AG08395 (cell line): ENCODE measurements at regions not wholly inside any gene's neighbourhood (a gene's known extent, or its start where the extent isn't known, plus 50 kb on each side); places are given as distances from the start of the nearest gene placed in this dataset.
A peak's percentile ranks its signal among the peaks of the same experiment; 100 is the strongest.

Source experiments
- DNase-seq: peaks from one replicate; pipeline ENCODE4 v3.0.0; 2012; ENCODE audit warnings: mixed read lengths, low spot score

GRCh38 chr9:115733318-115734110 is 420.1 kb upstream of the PAPPA start:
- DNase-seq, result no peak

GRCh38 chr9:115739096-115739875 is 414.3 kb upstream of the PAPPA start:
- no peak for DNase-seq

GRCh38 chr9:115740986-115741385 is 412.6 kb upstream of the PAPPA start:
- DNase-seq, result no peak

- no peak for DNase-seq
Measured at GRCh38 chr9:115743709-115744605, 409.6 kb upstream of the PAPPA start.

DNA sequence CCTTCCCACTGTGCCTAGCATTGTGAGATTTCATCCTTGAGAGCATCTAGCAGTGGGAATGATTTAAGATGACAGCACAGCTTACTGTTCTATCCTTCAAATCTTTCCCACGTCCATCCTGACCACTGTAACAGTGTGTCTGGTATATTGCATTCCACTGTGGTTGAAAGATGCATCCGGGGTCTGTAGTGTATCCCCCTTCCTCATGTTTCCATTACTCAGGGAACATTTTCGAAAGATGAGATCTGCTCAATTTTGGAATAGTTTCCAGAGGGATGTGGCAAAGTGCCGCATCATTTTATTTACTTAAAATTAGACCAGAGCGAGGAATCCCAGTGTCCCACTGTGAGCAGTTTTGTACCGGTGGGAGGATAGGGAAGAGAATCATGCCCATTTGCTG is 407.1 kb upstream of the PAPPA start:
- no peak for DNase-seq

GRCh38 chr9:115747731-115748130 is 405.9 kb upstream of the PAPPA start:
- DNase-seq, result no peak

DNA sequence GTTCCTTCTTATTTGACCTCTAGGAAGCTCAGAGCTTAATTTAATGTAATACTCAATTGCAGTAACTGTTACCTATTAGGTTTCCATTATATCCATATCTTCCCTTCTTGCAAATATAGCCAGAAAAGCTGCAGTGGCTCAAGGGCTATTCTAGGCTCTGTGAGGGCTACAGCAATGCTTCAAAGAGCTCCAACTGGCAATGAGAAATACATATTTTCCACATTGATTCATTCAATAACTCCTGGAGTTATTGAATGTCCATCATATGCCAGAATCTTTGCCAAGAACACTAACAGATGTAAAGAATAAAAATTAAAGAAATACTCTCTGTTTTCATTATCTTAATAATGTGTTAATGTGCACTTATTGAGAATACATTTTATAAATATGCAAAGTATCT is 396.9 kb upstream of the PAPPA start:
- DNase-seq, result no peak

DNA sequence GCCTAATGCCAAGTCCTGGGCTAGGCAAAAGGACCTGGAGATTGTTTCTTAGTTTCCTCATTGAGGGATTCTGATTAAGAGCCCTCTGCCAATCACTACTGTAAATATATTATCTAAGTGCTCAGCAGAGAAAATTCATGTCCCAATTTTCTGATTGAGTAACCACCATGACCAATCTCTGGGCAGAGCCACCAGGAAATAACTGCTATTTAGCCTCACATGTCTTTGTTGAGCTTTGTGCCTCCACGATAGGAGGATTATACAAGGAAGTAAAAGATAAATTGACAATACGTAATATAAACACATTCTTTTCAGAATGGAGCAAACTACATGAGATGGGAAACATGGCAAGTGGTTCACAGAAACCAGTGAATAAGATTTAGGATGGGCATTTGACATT is 396.1 kb upstream of the PAPPA start:
- no peak for DNase-seq

DNA sequence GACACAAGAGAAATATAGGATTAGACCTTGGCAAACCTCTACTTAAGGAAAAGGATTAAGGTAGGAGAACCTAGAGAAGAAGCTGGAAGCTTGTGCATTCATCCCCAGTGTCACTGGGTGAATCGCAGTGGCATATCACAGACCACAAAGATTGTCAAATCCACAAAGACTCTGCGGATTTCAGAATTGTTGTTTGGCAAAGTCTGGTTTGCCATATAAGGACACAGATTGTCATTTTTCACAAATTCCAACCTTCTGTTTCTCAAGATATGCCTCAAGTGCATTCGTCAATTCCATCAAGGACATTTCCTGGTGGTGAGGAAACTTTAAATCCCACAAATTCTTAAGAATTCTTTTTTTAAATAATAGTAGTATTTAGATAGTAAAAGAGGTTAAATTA is 395.1 kb upstream of the PAPPA start:
- DNase-seq, result no peak

GRCh38 chr9:115759426-115759825 is 394.2 kb upstream of the PAPPA start:
- no peak for DNase-seq

DNA sequence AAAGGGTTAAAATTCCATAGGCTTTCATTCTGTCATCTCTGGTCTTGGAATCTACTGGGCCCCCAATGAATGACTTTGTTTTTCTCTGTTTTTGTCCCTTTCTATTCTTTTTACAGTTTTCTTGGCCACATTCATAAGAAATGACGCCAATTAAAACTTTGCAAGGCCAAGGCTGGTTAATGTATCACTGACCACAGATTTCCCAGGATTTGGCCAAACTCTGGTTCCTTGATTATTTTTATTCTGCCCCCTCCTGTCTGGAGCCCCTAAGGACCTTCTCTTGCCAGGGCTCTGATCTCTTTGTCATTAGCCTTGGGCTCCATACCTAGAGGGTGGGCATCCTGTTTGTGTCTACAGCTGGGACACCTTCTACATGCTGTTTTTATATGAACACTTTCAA is 388.9 kb upstream of the PAPPA start:
- no peak for DNase-seq

- DNase-seq, result no peak
Measured at GRCh38 chr9:115765060-115765459, 388.5 kb upstream of the PAPPA start.

DNA sequence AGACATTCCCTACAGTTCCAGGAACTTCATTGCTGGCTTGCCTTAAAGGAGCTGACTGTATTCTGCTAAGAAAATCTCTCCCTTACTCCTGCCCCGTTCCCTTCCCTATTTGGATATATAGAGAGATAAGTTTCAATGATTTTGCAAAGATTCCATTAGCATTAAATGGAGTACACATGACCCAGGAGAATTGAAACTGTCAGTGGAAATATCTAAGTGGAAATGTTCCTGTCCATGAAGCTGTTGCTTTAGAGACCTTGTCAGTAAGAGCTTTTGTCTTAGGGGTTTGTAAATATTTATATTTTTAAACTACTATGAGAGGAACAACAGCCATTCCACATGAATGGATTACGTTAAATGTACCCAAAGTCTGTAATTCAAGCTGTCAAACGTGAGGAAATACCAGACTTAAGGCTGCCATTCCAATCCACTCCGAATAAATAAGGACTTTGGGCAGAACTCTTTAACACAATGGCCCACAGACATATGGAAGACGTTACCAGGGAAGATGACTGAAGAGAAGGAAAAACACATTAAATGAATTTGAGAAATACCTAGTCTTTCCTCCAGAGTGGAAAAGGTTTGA is 387.1 kb upstream of the PAPPA start:
- DNase-seq, result no peak

- no peak for DNase-seq
Measured at GRCh38 chr9:115770521-115770920, 383.1 kb upstream of the PAPPA start.

DNA sequence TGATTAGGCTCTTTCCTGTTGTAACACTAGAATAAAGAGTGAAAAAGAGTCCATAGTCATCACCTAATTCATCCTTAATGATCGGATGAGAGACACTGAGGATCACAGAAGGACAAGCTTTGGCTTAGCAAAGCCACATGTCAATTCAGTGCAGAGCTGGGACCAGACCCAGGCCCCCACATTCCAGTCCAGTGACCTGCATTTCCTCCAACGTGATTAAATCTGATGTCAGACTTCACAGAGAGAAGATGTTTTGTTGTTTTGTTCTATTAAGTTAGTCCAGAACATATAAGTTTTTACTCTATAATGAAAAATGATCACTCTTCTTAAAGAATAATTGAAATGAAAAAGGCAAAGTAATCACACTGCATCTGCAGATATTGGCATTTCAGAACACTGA is 377.9 kb upstream of the PAPPA start:
- no peak for DNase-seq

DNA sequence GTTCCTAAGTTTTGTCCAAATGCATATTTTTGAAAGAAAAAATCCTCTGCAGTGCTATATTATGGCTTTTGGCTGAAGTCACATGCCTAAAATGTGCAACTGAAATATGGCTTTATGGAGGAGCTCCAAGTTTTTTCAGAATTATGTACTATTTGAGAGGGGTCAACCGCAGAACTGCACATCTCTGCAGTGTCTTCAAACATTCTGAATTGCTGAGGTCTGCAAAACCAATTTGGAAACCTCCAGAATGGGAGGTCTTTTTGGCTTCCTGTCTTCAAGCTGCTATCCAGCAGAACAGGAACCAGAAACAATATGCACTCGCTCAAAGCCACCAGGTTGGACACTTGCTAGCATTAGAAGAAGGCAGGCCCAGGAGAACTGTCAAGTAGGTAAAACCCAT is 376.0 kb upstream of the PAPPA start:
- no peak for DNase-seq

GRCh38 chr9:115781070-115781736 is 372.4 kb upstream of the PAPPA start:
- DNase-seq, result no peak

GRCh38 chr9:115786321-115786720 is 367.3 kb upstream of the PAPPA start:
- DNase-seq, result peak; percentile 6

GRCh38 chr9:115790520-115790919 is 363.1 kb upstream of the PAPPA start:
- DNase-seq, result no peak

DNA sequence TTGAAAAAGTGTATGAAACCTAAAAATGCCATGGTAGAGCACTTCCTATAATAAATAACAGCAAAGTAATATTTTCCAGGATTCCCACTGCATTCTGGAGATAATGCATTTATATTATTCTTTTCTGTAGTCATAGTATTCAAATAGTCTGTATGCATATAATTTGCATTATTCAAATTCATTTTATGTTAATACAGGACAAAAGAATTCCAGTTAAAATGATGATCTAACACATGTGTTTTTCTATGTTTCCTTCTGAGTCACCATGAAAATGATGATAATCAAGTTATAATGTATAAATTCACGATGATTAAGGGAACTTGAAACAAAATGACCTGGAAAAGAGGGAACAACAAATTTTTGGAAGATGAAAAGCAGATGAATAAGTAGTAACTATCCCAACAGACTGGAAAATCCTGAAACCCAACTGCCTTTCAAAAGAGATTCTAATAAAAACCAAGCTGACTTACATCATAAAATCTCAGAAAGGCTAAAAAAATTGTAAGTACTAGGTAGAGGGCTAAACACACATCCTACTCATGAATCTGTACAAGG is 358.6 kb upstream of the PAPPA start:
- no peak for DNase-seq

GRCh38 chr9:115799734-115800133 is 353.9 kb upstream of the PAPPA start:
- no peak for DNase-seq
